Peyer's patch (tissue), 4 donors: ENCODE measurements at regions not wholly inside any gene's neighbourhood (a gene's known extent, or its start where the extent isn't known, plus 50 kb on each side); places are given as distances from the start of the nearest gene placed in this dataset.

Experiments used
- POLR2A ChIP-seq, 2 donors: fragments of 450-650 bp; IDR thresholded peaks; one replicate each; pipeline ENCODE4 v1.5.1; 2017; ENCODE audit warnings: antibody characterized with exemption in 2 of 2, mild to moderate bottlenecking in 2 of 2, moderate library complexity in 2 of 2
- TF ChIP-seq, protein P1 (sequence below), 6 experiments: fragments of 450-650 bp in 4 of 6; fragments of 200-600 bp in 2 of 6; sonication (generic) in 1 of 6; IDR thresholded peaks; one replicate each; pipeline ENCODE4 v1.5.1; 2017 to 2019; ENCODE audit warnings: antibody characterized with exemption in 6 of 6, mild to moderate bottlenecking in 3 of 6, moderate library complexity in 1 of 6

DNA sequence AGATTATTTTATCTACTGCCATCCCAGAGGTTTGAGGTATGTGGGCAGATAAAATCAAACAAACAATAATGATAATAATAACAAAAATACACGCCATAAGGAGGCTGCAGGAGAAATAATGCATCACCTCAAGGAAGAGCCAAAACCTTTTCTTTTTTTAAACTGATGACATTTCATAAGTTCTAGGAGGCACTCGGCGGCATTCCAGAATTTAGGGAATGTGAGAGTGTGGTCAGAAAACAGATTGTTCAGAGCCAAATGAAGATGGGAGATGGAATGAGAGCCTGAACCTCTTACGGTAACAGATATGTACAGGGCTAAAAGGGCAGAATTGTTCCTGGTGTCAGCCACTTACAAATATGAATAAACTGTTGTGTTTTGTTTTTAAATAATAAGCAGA, 615.0 kb upstream of the CHD1 start:
- TF ChIP-seq, protein P1, sequence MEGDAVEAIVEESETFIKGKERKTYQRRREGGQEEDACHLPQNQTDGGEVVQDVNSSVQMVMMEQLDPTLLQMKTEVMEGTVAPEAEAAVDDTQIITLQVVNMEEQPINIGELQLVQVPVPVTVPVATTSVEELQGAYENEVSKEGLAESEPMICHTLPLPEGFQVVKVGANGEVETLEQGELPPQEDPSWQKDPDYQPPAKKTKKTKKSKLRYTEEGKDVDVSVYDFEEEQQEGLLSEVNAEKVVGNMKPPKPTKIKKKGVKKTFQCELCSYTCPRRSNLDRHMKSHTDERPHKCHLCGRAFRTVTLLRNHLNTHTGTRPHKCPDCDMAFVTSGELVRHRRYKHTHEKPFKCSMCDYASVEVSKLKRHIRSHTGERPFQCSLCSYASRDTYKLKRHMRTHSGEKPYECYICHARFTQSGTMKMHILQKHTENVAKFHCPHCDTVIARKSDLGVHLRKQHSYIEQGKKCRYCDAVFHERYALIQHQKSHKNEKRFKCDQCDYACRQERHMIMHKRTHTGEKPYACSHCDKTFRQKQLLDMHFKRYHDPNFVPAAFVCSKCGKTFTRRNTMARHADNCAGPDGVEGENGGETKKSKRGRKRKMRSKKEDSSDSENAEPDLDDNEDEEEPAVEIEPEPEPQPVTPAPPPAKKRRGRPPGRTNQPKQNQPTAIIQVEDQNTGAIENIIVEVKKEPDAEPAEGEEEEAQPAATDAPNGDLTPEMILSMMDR (IDR thresholded peaks at IDR 0.05), result no peak
- TF ChIP-seq POLR2A (IDR thresholded peaks at IDR 0.05), result no peak
